Keratinocyte (primary cell): ENCODE measurements at regions not wholly inside any gene's neighbourhood (a gene's known extent, or its start where the extent isn't known, plus 50 kb on each side); places are given as distances from the start of the nearest gene placed in this dataset.

ENCODE experiments used
- DNase-seq: peaks from one replicate; pipeline ENCODE4 v3.0.0-alpha.2; 2011; ENCODE audit warnings: low read depth, missing footprints, low spot score
- FAIRE-seq: peaks from 2 replicates; lab custom pipeline; 2011; peaks lifted over from hg19 to GRCh38; lab: Jason Lieb, UNC
- H2AFZ ChIP-seq: 2 replicates; pipeline ENCODE4 v1.6.0; 2012; ENCODE audit warnings: low read length, control low read depth, inconsistent platforms; ENCODE audit not compliant: control insufficient read depth
- H3K27ac ChIP-seq: 2 replicates; pipeline ENCODE4 v1.5.1; 2011; ENCODE audit warnings: low read length; ENCODE audit not compliant: control insufficient read depth, insufficient read depth
- H3K27me3 ChIP-seq: 3 replicates; pipeline ENCODE4 v1.6.0; 2011; ENCODE audit warnings: low read length; ENCODE audit not compliant: control insufficient read depth, insufficient read depth; ENCODE audit errors: extremely low read depth
- H3K36me3 ChIP-seq, 2 experiments: 2 replicates in 1 of 2; 3 replicates in 1 of 2; pipeline ENCODE4 v1.5.1; 2011; ENCODE audit warnings: low read length in 2 of 2, mild to moderate bottlenecking in 1 of 2; ENCODE audit not compliant: control insufficient read depth in 2 of 2, insufficient read depth in 2 of 2; ENCODE audit errors: extremely low read depth in 1 of 2
- H3K4me1 ChIP-seq: 3 replicates; pipeline ENCODE4 v1.5.1; 2011; ENCODE audit warnings: low read length; ENCODE audit not compliant: control insufficient read depth, insufficient read depth; ENCODE audit errors: extremely low read depth
- H3K4me2 ChIP-seq: 3 replicates; pipeline ENCODE4 v1.6.0; 2011; ENCODE audit warnings: low read depth, low read length; ENCODE audit not compliant: control insufficient read depth, insufficient read depth; ENCODE audit errors: extremely low read depth
- H3K4me3 ChIP-seq, 3 experiments: fragments of 200-600 bp in 1 of 3; sonication (generic) in 1 of 3; 2 replicates in 2 of 3; 3 replicates in 1 of 3; pipeline ENCODE4 v1.5.1; 2011 to 2016; ENCODE audit warnings: low read length in 3 of 3, mild to moderate bottlenecking in 3 of 3, control low read depth in 2 of 3, inconsistent platforms in 1 of 3, low read depth in 1 of 3, mixed read lengths in 1 of 3, mixed run types in 1 of 3, moderate library complexity in 1 of 3; ENCODE audit not compliant: control insufficient read depth in 2 of 3, insufficient read depth in 2 of 3; ENCODE audit errors: extremely low read depth in 1 of 3
- H3K79me2 ChIP-seq: 2 replicates; pipeline ENCODE4 v1.6.0; 2012; ENCODE audit warnings: low read length; ENCODE audit not compliant: control insufficient read depth, insufficient read depth
- H3K9ac ChIP-seq: 3 replicates; pipeline ENCODE4 v1.6.0; 2011; ENCODE audit warnings: low read length; ENCODE audit not compliant: control insufficient read depth, insufficient read depth; ENCODE audit errors: extremely low read depth
- H3K9me1 ChIP-seq: 3 replicates; pipeline ENCODE4 v1.6.0; 2011; ENCODE audit warnings: low read length; ENCODE audit not compliant: control insufficient read depth, insufficient read depth; ENCODE audit errors: extremely low read depth
- H3K9me3 ChIP-seq: 2 replicates; pipeline ENCODE4 v1.5.1; 2012; ENCODE audit warnings: low read depth, low read length; ENCODE audit not compliant: control insufficient read depth
- H4K20me1 ChIP-seq: 3 replicates; pipeline ENCODE4 v1.6.0; 2011; ENCODE audit warnings: low read length; ENCODE audit not compliant: control insufficient read depth, insufficient read depth; ENCODE audit errors: extremely low read depth
- EZH2 ChIP-seq: IDR thresholded peaks from one replicate; pipeline ENCODE4 v1.6.1; 2012; ENCODE audit warnings: inconsistent platforms, mild to moderate bottlenecking, low read length, moderate library complexity
- dilution Hi-C: fragments of 300-500 bp; cut with MboI; formaldehyde crosslinking; loops from one replicate; pipeline ENCODE4 v1.7.0; 2020; ENCODE audit warnings: low sequenced_read_pairs; ENCODE audit not compliant: extremely low pct_ligation_motif_present
- TF ChIP-seq, protein P1 (sequence below), 3 experiments: IDR thresholded peaks in 1 of 3; conservative IDR thresholded peaks in 1 of 3; optimal IDR thresholded peaks in 1 of 3; 2 replicates in 2 of 3; 3 replicates in 1 of 3; pipeline versions ENCODE3 to v1.5.1; 2011; ENCODE audit warnings: low read length in 3 of 3, mild to moderate bottlenecking in 3 of 3, moderate library complexity in 2 of 3, control low read depth in 1 of 3, inconsistent platforms in 1 of 3; ENCODE audit not compliant: insufficient read depth in 2 of 3; ENCODE audit errors: extremely low read depth in 1 of 3

GRCh38 chr3:81382470-81382869 lies 379.0 kb downstream of the GBE1 start:
- no peak overlapping the region for H3K27ac ChIP-seq
- no peaks in the 10 kb centered on the region for H3K36me3 ChIP-seq
- no peak overlapping the region for H3K9ac ChIP-seq
- FAIRE-seq (no peak), DNase-seq (no peak)
- no peaks in the 10 kb centered on the region for H4K20me1 ChIP-seq
- TF ChIP-seq, protein P1, sequence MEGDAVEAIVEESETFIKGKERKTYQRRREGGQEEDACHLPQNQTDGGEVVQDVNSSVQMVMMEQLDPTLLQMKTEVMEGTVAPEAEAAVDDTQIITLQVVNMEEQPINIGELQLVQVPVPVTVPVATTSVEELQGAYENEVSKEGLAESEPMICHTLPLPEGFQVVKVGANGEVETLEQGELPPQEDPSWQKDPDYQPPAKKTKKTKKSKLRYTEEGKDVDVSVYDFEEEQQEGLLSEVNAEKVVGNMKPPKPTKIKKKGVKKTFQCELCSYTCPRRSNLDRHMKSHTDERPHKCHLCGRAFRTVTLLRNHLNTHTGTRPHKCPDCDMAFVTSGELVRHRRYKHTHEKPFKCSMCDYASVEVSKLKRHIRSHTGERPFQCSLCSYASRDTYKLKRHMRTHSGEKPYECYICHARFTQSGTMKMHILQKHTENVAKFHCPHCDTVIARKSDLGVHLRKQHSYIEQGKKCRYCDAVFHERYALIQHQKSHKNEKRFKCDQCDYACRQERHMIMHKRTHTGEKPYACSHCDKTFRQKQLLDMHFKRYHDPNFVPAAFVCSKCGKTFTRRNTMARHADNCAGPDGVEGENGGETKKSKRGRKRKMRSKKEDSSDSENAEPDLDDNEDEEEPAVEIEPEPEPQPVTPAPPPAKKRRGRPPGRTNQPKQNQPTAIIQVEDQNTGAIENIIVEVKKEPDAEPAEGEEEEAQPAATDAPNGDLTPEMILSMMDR (optimal IDR thresholded peaks at IDR 0.05 in 1 of 3, IDR thresholded peaks at IDR 0.05 in 1 of 3, conservative IDR thresholded peaks at IDR 0.05 in 1 of 3; ENCODE audit: extremely low read depth in 1 of 3, insufficient read depth in 2 of 3, low read length in 3 of 3): no peak
- no peak for TF ChIP-seq EZH2
- H3K9me1 ChIP-seq: no peaks in the 10 kb centered on the region
- no peaks in the 10 kb centered on the region for H3K4me1 ChIP-seq
- H3K79me2 ChIP-seq: no peaks in the 10 kb centered on the region
- H3K4me3 ChIP-seq: no peak overlapping the region
- H3K27me3 ChIP-seq: no peaks in the 10 kb centered on the region
- dilution Hi-C loops: no loop called here
- H3K4me2 ChIP-seq: no peak overlapping the region
- no peak overlapping the region for H2AFZ ChIP-seq
- H3K9me3 ChIP-seq: no peaks in the 10 kb centered on the region

DNA sequence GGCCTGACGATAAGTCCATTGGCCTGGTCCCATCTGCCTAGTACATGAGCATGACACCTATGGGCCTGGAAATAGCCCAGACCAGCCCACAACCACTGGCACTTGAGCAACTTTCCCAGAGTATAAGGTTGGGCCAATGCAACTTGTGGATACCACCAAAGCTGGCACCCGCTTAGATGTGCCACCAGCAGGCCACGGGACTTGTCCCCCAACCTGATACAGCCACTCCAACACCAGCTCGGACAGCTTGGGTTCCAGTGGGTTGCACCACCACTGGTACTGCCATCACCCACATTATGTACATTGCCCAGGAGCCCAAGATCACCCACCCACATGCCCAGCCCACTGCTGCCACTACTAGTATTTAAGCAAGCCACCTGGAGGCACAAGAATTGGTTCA lies 381.2 kb downstream of the GBE1 start:
- H3K9ac ChIP-seq: no peak overlapping the region
- no peak for FAIRE-seq
- H4K20me1 ChIP-seq: no peaks in the 10 kb centered on the region
- no peaks in the 10 kb centered on the region for H3K27me3 ChIP-seq
- H3K79me2 ChIP-seq: no peaks in the 10 kb centered on the region
- H3K4me2 ChIP-seq: no peak overlapping the region
- TF ChIP-seq, protein P1 (optimal IDR thresholded peaks at IDR 0.05 in 1 of 3, IDR thresholded peaks at IDR 0.05 in 1 of 3, conservative IDR thresholded peaks at IDR 0.05 in 1 of 3; ENCODE audit: extremely low read depth in 1 of 3, insufficient read depth in 2 of 3, low read length in 3 of 3): no peak
- no peak for TF ChIP-seq EZH2
- dilution Hi-C loops: no loop called here
- no peak overlapping the region for H2AFZ ChIP-seq
- H3K4me1 ChIP-seq: no peaks in the 10 kb centered on the region
- no peak overlapping the region for H3K27ac ChIP-seq
- H3K4me3 ChIP-seq: no peak overlapping the region
- H3K9me1 ChIP-seq: no peaks in the 10 kb centered on the region
- no peak for DNase-seq
- no peaks in the 10 kb centered on the region for H3K36me3 ChIP-seq
- no peaks in the 10 kb centered on the region for H3K9me3 ChIP-seq
